DOHH2 (cell line): ENCODE measurements at regions not wholly inside any gene's neighbourhood (a gene's known extent, or its start where the extent isn't known, plus 50 kb on each side); places are given as distances from the start of the nearest gene placed in this dataset.

Source experiments
- CTCF ChIP-seq: fragments of 200-600 bp; sonication (generic); IDR thresholded peaks from one replicate; pipeline ENCODE4 v1.5.1; 2014; ENCODE audit warnings: antibody characterized with exemption, mild to moderate bottlenecking, low read depth, low read length; ENCODE audit not compliant: poor library complexity, severe bottlenecking
- EZH2phosphoT487 ChIP-seq: fragments of 200-600 bp; sonication (generic); IDR thresholded peaks from 2 replicates; pipeline ENCODE4 v1.6.1; 2017; ENCODE audit warnings: borderline replicate concordance, mild to moderate bottlenecking, antibody characterized with exemption, low read length, moderate library complexity, mixed read lengths

DNA sequence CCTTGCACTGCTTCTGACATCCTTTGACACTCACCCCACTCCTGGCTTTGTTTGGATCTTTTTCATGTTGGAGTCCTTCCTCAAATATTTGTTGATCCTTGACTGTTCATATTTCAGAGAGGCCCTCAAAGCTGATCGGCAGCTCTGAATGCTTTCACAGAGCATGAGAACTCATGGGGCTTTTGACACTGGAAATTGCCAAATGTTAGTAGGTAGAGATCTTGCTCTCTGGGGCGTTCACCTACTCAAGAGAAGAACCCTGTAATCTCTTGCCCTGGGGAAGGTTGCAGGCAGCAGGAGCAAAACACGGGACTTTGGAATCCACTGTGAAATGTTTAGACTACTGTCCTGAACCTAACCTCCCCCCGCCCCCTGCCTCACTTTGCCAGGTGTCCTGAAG is 67.4 kb upstream of the STUM start:
- no peak for TF ChIP-seq CTCF
- no peak for TF ChIP-seq EZH2phosphoT487
